ENCODE measurements at regions not wholly inside any gene's neighbourhood (a gene's known extent, or its start where the extent isn't known, plus 50 kb on each side); places are given as distances from the start of the nearest gene placed in this dataset.

GRCh38 chr15:39029741-39030140 is 465.1 kb upstream of the RASGRP1 start:
- ChIA-PET CTCF (no interaction called here), POLR2A (ENCODE audit: low non-redundant PET) (no interaction called here)
- no peaks in the 10 kb centered on the region for H3K4me1 ChIP-seq (ENCODE audit: insufficient read depth, low read length, poor library complexity, severe bottlenecking)
- no peaks in the 10 kb centered on the region for H3K36me3 ChIP-seq (ENCODE audit: insufficient read depth, low read length, poor library complexity, severe bottlenecking)
- no TSS peak for BruUV-seq (replicated peaks)
- no peak for DNase-seq (ENCODE audit: low spot score)
- TF ChIP-seq EZH2 (IDR thresholded peaks at IDR 0.05; ENCODE audit: borderline replicate concordance, low read depth, low read length, poor library complexity, severe bottlenecking) (no peak), CTCF (conservative IDR thresholded peaks at IDR 0.05; ENCODE audit: low read depth, low read length) (no peak)
- no peak overlapping the region for H3K27ac ChIP-seq (ENCODE audit: low read depth, low read length, poor library complexity, severe bottlenecking)
- no peak overlapping the region for H3K4me3 ChIP-seq (ENCODE audit: low read depth, low read length, poor library complexity, severe bottlenecking)
- intact Hi-C loops (cut with micrococcal nuclease; ENCODE audit: unreplicated experiment): no loop called here
- peaks cover 13% of the 10 kb centered on the region for H3K27me3 ChIP-seq (replicated peaks; ENCODE audit: insufficient read depth, low read depth, low read length, poor library complexity)
- no peaks in the 10 kb centered on the region for H3K9me3 ChIP-seq (ENCODE audit: low read depth, low read length, poor library complexity, severe bottlenecking)

- POLR2A ChIA-PET (ENCODE audit: low non-redundant PET): no interaction called here
- H3K27me3 ChIP-seq (replicated peaks; ENCODE audit: insufficient read depth, low read depth, low read length, poor library complexity): peaks cover 13% of the 10 kb centered on the region
- no peaks in the 10 kb centered on the region for H3K36me3 ChIP-seq (ENCODE audit: insufficient read depth, low read length, poor library complexity, severe bottlenecking)
- CTCF ChIA-PET: no interaction called here
- no peak overlapping the region for H3K4me3 ChIP-seq (ENCODE audit: low read depth, low read length, poor library complexity, severe bottlenecking)
- no peak overlapping the region for H3K27ac ChIP-seq (ENCODE audit: low read depth, low read length, poor library complexity, severe bottlenecking)
- H3K9me3 ChIP-seq (ENCODE audit: low read depth, low read length, poor library complexity, severe bottlenecking): no peaks in the 10 kb centered on the region
- BruUV-seq (replicated peaks): no TSS peak
- no peaks in the 10 kb centered on the region for H3K4me1 ChIP-seq (ENCODE audit: insufficient read depth, low read length, poor library complexity, severe bottlenecking)
- no peak for DNase-seq (ENCODE audit: low spot score)
- intact Hi-C loops (cut with micrococcal nuclease; ENCODE audit: unreplicated experiment): no loop called here
- TF ChIP-seq CTCF (conservative IDR thresholded peaks at IDR 0.05; ENCODE audit: low read depth, low read length): no peak
- TF ChIP-seq EZH2 (IDR thresholded peaks at IDR 0.05; ENCODE audit: borderline replicate concordance, low read depth, low read length, poor library complexity, severe bottlenecking): no peak
These were observed 465.9 kb upstream of the RASGRP1 start for GRCh38 chr15:39030291-39031070.

GRCh38 chr15:39031596-39031995 is 467.0 kb upstream of the RASGRP1 start:
- ChIA-PET CTCF (no interaction called here), POLR2A (ENCODE audit: low non-redundant PET) (interaction anchor here (0.6 kb wide), 1 partner anchor 8 kb away, joined by 8 read pairs; no protein-coding TSS in a partner anchor)
- Histone ChIP-seq H3K9me3 (ENCODE audit: low read depth, low read length, poor library complexity, severe bottlenecking) (no peaks in the 10 kb centered on the region), H3K27ac (ENCODE audit: low read depth, low read length, poor library complexity, severe bottlenecking) (no peak overlapping the region), H3K36me3 (ENCODE audit: insufficient read depth, low read length, poor library complexity, severe bottlenecking) (no peaks in the 10 kb centered on the region), H3K4me3 (ENCODE audit: low read depth, low read length, poor library complexity, severe bottlenecking) (no peak overlapping the region), H3K4me1 (ENCODE audit: insufficient read depth, low read length, poor library complexity, severe bottlenecking) (no peaks in the 10 kb centered on the region), H3K27me3 (replicated peaks; ENCODE audit: insufficient read depth, low read depth, low read length, poor library complexity) (peaks cover 13% of the 10 kb centered on the region)
- BruUV-seq (replicated peaks): no TSS peak
- no peak for DNase-seq (ENCODE audit: low spot score)
- TF ChIP-seq EZH2 (IDR thresholded peaks at IDR 0.05; ENCODE audit: borderline replicate concordance, low read depth, low read length, poor library complexity, severe bottlenecking) (no peak), CTCF (conservative IDR thresholded peaks at IDR 0.05; ENCODE audit: low read depth, low read length) (no peak)
- intact Hi-C loops (cut with micrococcal nuclease; ENCODE audit: unreplicated experiment): no loop called here
